ENCODE measurements at regions not wholly inside any gene's neighbourhood (a gene's known extent, or its start where the extent isn't known, plus 50 kb on each side); places are given as distances from the start of the nearest gene placed in this dataset.

DNA sequence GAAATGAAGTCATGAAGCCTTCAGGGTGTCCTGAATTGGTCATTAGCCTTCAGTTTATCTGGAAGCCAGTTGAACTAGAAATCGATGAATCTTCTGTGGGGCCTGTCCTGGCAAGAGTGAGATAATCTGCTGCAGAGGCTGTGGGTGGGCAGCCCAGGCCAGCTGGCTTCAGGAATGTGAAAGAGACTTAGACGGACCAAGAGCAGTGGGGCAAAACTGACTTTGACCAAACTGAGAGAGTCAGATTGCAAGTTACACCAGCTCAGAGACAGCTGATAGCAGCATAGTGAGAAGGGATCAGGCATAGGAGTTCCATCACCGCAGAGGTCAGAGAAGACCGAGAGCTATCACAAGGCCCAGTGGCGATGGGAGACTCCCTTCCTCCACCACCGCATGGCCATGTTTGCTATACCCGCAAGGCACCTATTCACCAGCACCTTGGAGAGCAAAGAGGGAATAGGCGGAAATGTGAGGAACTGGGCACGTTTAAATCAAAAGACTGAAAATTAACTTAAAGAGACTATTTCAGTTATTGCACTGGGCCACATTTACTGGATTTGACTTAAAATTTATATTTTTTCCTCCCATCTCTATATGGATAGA lies 50.0 kb upstream of the GLIS3 start:
- TF ChIP-seq CTCF (IDR thresholded peaks at IDR 0.05; ENCODE audit: low read depth, low read length), result no peak
- no peak for TF ChIP-seq EZH2phosphoT487 (IDR thresholded peaks at IDR 0.05; ENCODE audit: low read depth)

All from OCI-LY3 (cell line).